ENCODE measurements at regions not wholly inside any gene's neighbourhood (a gene's known extent, or its start where the extent isn't known, plus 50 kb on each side); places are given as distances from the start of the nearest gene placed in this dataset.
A peak's percentile ranks its signal among the peaks of the same experiment; 100 is the strongest.

DNA sequence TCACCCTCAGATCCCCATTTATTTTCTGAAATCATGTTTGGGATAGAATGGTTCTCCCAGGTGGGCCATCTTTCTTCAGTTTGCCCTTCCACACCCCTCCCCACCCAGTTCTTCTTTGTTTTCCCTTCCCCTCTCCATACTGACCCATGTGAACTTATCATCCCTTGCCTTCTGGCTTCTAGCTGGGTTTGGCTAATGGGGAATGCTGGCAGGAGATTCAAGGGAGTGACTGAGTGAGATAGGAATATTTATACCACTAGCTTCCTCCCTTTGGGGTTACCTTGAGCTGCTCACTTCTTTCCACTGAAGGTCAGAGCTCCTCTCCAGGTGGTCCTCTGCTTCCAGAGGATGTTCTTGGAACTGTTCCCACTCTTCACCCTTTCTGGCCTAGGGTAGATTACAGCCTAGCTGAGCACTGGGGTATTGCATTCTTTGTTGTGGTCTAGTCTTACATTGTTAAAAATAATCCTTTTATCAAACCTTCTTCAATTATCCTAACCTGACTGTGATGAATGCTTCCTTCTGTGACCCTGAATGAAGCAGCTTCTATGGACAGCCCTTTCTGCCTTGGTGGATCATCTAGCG, 88.3 kb upstream of the ATP2B1 start:
- Mint-ChIP-seq H3K4me3 (no peak overlapping the region), H3K4me1 (no peaks in the 10 kb centered on the region), H3K36me3 (ENCODE audit: low read depth) (no peaks in the 10 kb centered on the region), H3K9me3 (peaks cover 2% of the 10 kb centered on the region), H3K27me3 (ENCODE audit: low read depth) (no peaks in the 10 kb centered on the region), H3K27ac (ENCODE audit: unreplicated experiment) (no peak overlapping the region)
- no peak for DNase-seq (ENCODE audit: low read depth, low spot score)
- TF ChIP-seq, protein P1, sequence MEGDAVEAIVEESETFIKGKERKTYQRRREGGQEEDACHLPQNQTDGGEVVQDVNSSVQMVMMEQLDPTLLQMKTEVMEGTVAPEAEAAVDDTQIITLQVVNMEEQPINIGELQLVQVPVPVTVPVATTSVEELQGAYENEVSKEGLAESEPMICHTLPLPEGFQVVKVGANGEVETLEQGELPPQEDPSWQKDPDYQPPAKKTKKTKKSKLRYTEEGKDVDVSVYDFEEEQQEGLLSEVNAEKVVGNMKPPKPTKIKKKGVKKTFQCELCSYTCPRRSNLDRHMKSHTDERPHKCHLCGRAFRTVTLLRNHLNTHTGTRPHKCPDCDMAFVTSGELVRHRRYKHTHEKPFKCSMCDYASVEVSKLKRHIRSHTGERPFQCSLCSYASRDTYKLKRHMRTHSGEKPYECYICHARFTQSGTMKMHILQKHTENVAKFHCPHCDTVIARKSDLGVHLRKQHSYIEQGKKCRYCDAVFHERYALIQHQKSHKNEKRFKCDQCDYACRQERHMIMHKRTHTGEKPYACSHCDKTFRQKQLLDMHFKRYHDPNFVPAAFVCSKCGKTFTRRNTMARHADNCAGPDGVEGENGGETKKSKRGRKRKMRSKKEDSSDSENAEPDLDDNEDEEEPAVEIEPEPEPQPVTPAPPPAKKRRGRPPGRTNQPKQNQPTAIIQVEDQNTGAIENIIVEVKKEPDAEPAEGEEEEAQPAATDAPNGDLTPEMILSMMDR (conservative IDR thresholded peaks at IDR 0.05), result no peak

DNA sequence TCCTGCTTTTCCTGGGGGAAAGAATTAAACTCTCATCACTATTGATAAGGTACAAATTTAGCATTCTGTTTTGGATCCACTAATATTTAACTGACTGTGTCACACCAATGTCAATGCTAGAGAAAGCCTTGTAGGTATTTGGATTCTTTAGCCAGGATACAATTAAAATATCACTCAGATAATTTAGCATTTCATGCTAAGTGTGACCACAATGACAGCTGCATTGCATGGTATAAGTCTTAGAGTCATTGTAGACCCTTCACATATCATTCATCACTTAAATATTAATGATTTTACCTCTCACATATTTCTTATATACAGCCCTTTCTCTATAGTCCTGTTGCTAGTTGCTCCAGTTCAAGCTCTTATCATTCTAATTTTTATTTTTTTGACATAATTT, 85.3 kb upstream of the ATP2B1 start:
- Mint-ChIP-seq H3K36me3 (ENCODE audit: low read depth) (no peaks in the 10 kb centered on the region), H3K9me3 (peaks cover 8% of the 10 kb centered on the region), H3K27ac (ENCODE audit: unreplicated experiment) (no peak overlapping the region), H3K4me1 (no peaks in the 10 kb centered on the region), H3K4me3 (no peak overlapping the region), H3K27me3 (ENCODE audit: low read depth) (no peaks in the 10 kb centered on the region)
- no peak for DNase-seq (ENCODE audit: low read depth, low spot score)
- TF ChIP-seq, protein P1 (conservative IDR thresholded peaks at IDR 0.05), result no peak

DNA sequence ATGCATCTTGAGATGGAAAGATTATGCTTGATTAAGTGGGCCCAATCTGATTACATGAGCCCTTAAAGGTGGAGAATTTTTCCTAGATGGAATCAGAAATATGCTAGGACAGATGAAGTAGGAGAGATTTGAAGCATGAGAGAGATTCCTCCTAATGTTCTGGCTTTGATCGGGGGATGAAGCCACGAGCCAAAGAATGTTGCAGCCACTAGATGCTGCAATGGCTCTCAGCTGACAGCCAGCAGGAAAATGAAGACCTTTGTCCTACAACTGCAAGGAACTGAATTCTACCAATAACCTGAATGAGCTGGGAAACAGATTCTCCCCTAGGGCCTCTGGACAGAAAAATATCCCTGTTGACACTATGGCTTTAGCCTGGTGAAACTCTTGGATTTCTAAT, 82.6 kb upstream of the ATP2B1 start:
- Mint-ChIP-seq H3K27ac (ENCODE audit: unreplicated experiment) (no peak overlapping the region), H3K36me3 (ENCODE audit: low read depth) (no peaks in the 10 kb centered on the region), H3K9me3 (peaks cover 16% of the 10 kb centered on the region), H3K4me1 (no peaks in the 10 kb centered on the region), H3K4me3 (no peak overlapping the region), H3K27me3 (ENCODE audit: low read depth) (no peaks in the 10 kb centered on the region)
- no peak for DNase-seq (ENCODE audit: low read depth, low spot score)
- TF ChIP-seq, protein P1 (conservative IDR thresholded peaks at IDR 0.05), result no peak

DNA sequence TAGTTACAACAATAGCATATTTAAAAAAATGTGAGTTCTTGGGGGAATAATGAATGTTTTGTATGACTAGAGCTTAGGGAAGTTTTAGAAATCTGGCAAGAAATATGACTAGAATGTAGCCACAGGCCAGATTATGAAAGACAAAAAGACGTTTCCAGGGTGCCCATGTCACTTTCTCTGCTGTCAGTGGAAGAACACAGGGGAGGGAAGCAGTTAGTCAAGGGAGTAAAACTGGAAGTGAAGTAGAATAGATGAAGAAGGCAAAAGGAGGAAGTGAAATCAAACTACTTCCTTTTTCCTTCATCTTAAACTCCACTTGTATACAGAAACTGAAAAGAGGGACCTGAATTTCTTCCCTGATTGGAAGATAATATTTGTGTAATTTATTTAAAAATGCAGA, 81.2 kb upstream of the ATP2B1 start:
- no peak for DNase-seq (ENCODE audit: low read depth, low spot score)
- TF ChIP-seq, protein P1 (conservative IDR thresholded peaks at IDR 0.05), result no peak
- H3K27me3 Mint-ChIP-seq (ENCODE audit: low read depth), result no peaks in the 10 kb centered on the region
- peaks cover 6% of the 10 kb centered on the region for H3K36me3 Mint-ChIP-seq (ENCODE audit: low read depth)
- peak overlapping the region; percentile 69 for H3K27ac Mint-ChIP-seq (ENCODE audit: unreplicated experiment)
- H3K4me1 Mint-ChIP-seq, result no peaks in the 10 kb centered on the region
- H3K9me3 Mint-ChIP-seq, result peaks cover 19% of the 10 kb centered on the region
- H3K4me3 Mint-ChIP-seq, result no peak overlapping the region

DNA sequence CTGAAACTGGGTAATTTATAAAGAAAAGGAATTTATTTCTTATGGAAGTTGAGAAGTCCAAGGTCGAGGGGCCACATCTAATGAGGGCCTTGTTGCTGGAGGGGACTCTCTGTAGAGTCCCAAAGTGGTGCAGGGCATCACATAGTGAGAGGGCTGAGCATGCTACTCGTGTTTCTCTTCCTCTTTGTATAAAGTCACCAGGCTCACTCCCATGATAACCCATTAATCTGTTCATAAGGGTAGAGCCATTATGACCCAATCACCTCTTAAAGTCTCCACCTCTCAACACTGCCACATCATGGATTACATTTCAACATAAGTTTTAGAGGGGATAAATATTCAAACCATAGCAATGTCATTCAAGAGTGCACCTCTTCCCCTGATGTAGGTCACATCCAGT, 79.1 kb upstream of the ATP2B1 start:
- no peak overlapping the region for H3K4me3 Mint-ChIP-seq
- no peak for DNase-seq (ENCODE audit: low read depth, low spot score)
- no peaks in the 10 kb centered on the region for H3K4me1 Mint-ChIP-seq
- no peak overlapping the region for H3K27ac Mint-ChIP-seq (ENCODE audit: unreplicated experiment)
- no peaks in the 10 kb centered on the region for H3K27me3 Mint-ChIP-seq (ENCODE audit: low read depth)
- peaks cover 22% of the 10 kb centered on the region for H3K9me3 Mint-ChIP-seq
- H3K36me3 Mint-ChIP-seq (ENCODE audit: low read depth), result peaks cover 6% of the 10 kb centered on the region
- TF ChIP-seq, protein P1 (conservative IDR thresholded peaks at IDR 0.05), result no peak
